Spleen (tissue), 11 donors: ENCODE measurements at regions not wholly inside any gene's neighbourhood (a gene's known extent, or its start where the extent isn't known, plus 50 kb on each side); places are given as distances from the start of the nearest gene placed in this dataset.
A peak's percentile ranks its signal among the peaks of the same experiment; 100 is the strongest.

ENCODE experiments used
- DNase-seq: peaks from one replicate; pipeline ENCODE4 v3.0.0-alpha.2; 2020
- H3K27ac ChIP-seq, 8 donors: fragments of 200-600 bp; sonication (generic) in 7 of 8; 1 replicate in 4 of 8; 2 replicates in 4 of 8; pipeline versions ENCODE4 v1.5.0 to v1.8.0; 2016 to 2021; ENCODE audit warnings: inconsistent platforms in 4 of 8, mild to moderate bottlenecking in 4 of 8, moderate library complexity in 1 of 8
- H3K27me3 ChIP-seq, 7 donors: fragments of 200-600 bp; sonication (generic) in 6 of 7; replicated peaks in 1 of 7; 1 replicate in 4 of 7; 2 replicates in 3 of 7; pipeline versions ENCODE4 v1.5.0 to v1.8.0; 2016 to 2021; ENCODE audit warnings: inconsistent platforms in 3 of 7, mild to moderate bottlenecking in 1 of 7
- H3K36me3 ChIP-seq, 6 donors: fragments of 200-600 bp; sonication (generic) in 5 of 6; 1 replicate in 4 of 6; 2 replicates in 2 of 6; pipeline versions ENCODE4 v1.5.0 to v1.8.0; 2016 to 2021; ENCODE audit warnings: inconsistent platforms in 2 of 6
- H3K4me1 ChIP-seq, 6 donors: fragments of 200-600 bp; sonication (generic) in 5 of 6; 1 replicate in 3 of 6; 2 replicates in 3 of 6; pipeline versions ENCODE4 v1.5.0 to v1.8.0; 2016 to 2021; ENCODE audit warnings: inconsistent platforms in 3 of 6
- H3K4me3 ChIP-seq, 8 donors: fragments of 200-600 bp; sonication (generic) in 7 of 8; 1 replicate in 4 of 8; 2 replicates in 4 of 8; pipeline versions ENCODE4 v1.5.0 to v1.8.0; 2016 to 2021; ENCODE audit warnings: inconsistent platforms in 4 of 8, mild to moderate bottlenecking in 4 of 8, moderate library complexity in 2 of 8
- H3K9me3 ChIP-seq, 8 donors: fragments of 200-600 bp; sonication (generic) in 7 of 8; 1 replicate in 4 of 8; 2 replicates in 4 of 8; pipeline versions ENCODE4 v1.5.0 to v1.8.0; 2016 to 2021; ENCODE audit warnings: inconsistent platforms in 4 of 8
- CTCF ChIP-seq, 11 experiments: fragments of 200-600 bp in 7 of 11; fragments of 450-650 bp in 4 of 11; sonication (generic) in 4 of 11; IDR thresholded peaks in 8 of 11; conservative IDR thresholded peaks in 3 of 11; 1 replicate in 7 of 11; 2 replicates in 4 of 11; pipeline versions ENCODE4 v1.4.0 to v1.8.0; 2016 to 2021; ENCODE audit warnings: antibody characterized with exemption in 11 of 11, inconsistent platforms in 4 of 11, mild to moderate bottlenecking in 1 of 11
- POLR2A ChIP-seq, 3 donors: fragments of 450-650 bp; IDR thresholded peaks; one replicate each; pipeline ENCODE4 v1.5.1; 2017; ENCODE audit warnings: antibody characterized with exemption in 3 of 3, mild to moderate bottlenecking in 1 of 3
- POLR2AphosphoS5 ChIP-seq, 3 donors: sonication (generic); formaldehyde crosslinking; IDR thresholded peaks; one replicate each; pipeline ENCODE4 v1.5.1; 2017; ENCODE audit warnings: antibody characterized with exemption in 3 of 3
- WGBS, 5 donors: extraction: QIAGEN DNeasy Blood & Tissue Kit in 3 of 5; methylation state at CpG; one replicate each; pipeline versions ENCODE4 v1.1.5 to v1.1.7; 2013 to 2018; 5-methylcytosine and 5-hydroxymethylcytosine counted together
- intact Hi-C: fragments of 100-400 bp; cut with DNase I; formaldehyde crosslinking; loops from one replicate; pipeline ENCODE4 v1.15.0; 2023; ENCODE audit warnings: low total_unique reads
- donor health status: healthy with polysubstance abuse.
- donor health status: DM: no; HTN: no; CAD: no; lungs with moderate emphysema.
- donor health status: DM: no; HTN: no; CAD: no.
- donor health status: Bipolar disorder and iron deficiency.
- donor health status: healthy.
- donor health status: DM: no; HTN: no; CAD: no.
- donor health status: DM: yes; HTN: yes; CAD: no.

GRCh38 chr6:105459864-105460263 lies 57.0 kb upstream of the PREP start:
- intact Hi-C loops = no loop called here
- Histone ChIP-seq H3K27ac (peak overlapping the region in 5 of 8 donors; percentile 44 to 76 (median 72)), H3K36me3 (no peaks in the 10 kb centered on the region), H3K4me3 (no peak overlapping the region), H3K27me3 (no peaks in the 10 kb centered on the region), H3K9me3 (peaks cover 0 to 10% (median 0%) of the 10 kb centered on the region in 8 donors), H3K4me1 (no peaks in the 10 kb centered on the region)
- no peak for TF ChIP-seq POLR2A (IDR thresholded peaks at IDR 0.05)
- no peak for TF ChIP-seq POLR2AphosphoS5 (IDR thresholded peaks at IDR 0.05)
- no peak for TF ChIP-seq CTCF (IDR thresholded peaks at IDR 0.05 in 8 of 11, conservative IDR thresholded peaks at IDR 0.05 in 3 of 11)
- WGBS, 5 donors = 75 to 91% (median 78%) methylated on average over 1 of the region's 1 CpG
- no peak for DNase-seq

GRCh38 chr6:105459049-105459448 lies 56.2 kb upstream of the PREP start:
- peaks cover 0 to 10% (median 0%) of the 10 kb centered on the region in 8 donors for H3K9me3 ChIP-seq
- WGBS, 5 donors = 66 to 84% (median 75%) methylated on average over 9 of the region's 9 CpGs
- intact Hi-C loops = no loop called here
- H3K27ac ChIP-seq = peak overlapping the region in 6 of 8 donors; percentile 1 to 76 (median 68)
- no peaks in the 10 kb centered on the region for H3K27me3 ChIP-seq
- TF ChIP-seq POLR2AphosphoS5 (IDR thresholded peaks at IDR 0.05) (peak in 1 of 3 donors; percentile 77), POLR2A (IDR thresholded peaks at IDR 0.05) (no peak)
- no peak for DNase-seq
- peak overlapping the region in 1 of 8 donors; percentile 6 for H3K4me3 ChIP-seq
- no peaks in the 10 kb centered on the region for H3K36me3 ChIP-seq
- peaks cover 0 to under 1% (median 0%) of the 10 kb centered on the region in 6 donors for H3K4me1 ChIP-seq

- Histone ChIP-seq H3K27me3 (no peaks in the 10 kb centered on the region), H3K36me3 (no peaks in the 10 kb centered on the region), H3K9me3 (peaks cover 0 to 10% (median 0%) of the 10 kb centered on the region in 8 donors), H3K4me1 (peaks cover 0 to 5% (median 0%) of the 10 kb centered on the region in 6 donors), H3K4me3 (no peak overlapping the region), H3K27ac (peak overlapping the region in 6 of 8 donors; percentile 1 to 76 (median 68))
- no peak for TF ChIP-seq POLR2A (IDR thresholded peaks at IDR 0.05)
- no peak for TF ChIP-seq POLR2AphosphoS5 (IDR thresholded peaks at IDR 0.05)
- no peak for TF ChIP-seq CTCF (IDR thresholded peaks at IDR 0.05 in 8 of 11, conservative IDR thresholded peaks at IDR 0.05 in 3 of 11)
- DNase-seq = no peak
- intact Hi-C loops = no loop called here
- 74 to 88% (median 82%) methylated on average over 1 of the region's 1 CpG for WGBS, 5 donors
Measured at GRCh38 chr6:105458551-105458950, 55.7 kb upstream of the PREP start.

GRCh38 chr6:105458084-105458483 lies 55.2 kb upstream of the PREP start:
- intact Hi-C loops = no loop called here
- H3K27ac ChIP-seq = peak overlapping the region in 5 of 8 donors; percentile 1 to 76 (median 72)
- no peaks in the 10 kb centered on the region for H3K27me3 ChIP-seq
- no peak for DNase-seq
- no peak overlapping the region for H3K4me3 ChIP-seq
- H3K9me3 ChIP-seq = peaks cover 0 to 10% (median 0%) of the 10 kb centered on the region in 8 donors
- H3K4me1 ChIP-seq = peaks cover 0 to 10% (median 4%) of the 10 kb centered on the region in 6 donors
- TF ChIP-seq CTCF (IDR thresholded peaks at IDR 0.05 in 8 of 11, conservative IDR thresholded peaks at IDR 0.05 in 3 of 11) (no peak), POLR2AphosphoS5 (IDR thresholded peaks at IDR 0.05) (no peak), POLR2A (IDR thresholded peaks at IDR 0.05) (no peak)
- no peaks in the 10 kb centered on the region for H3K36me3 ChIP-seq
